GM13976 (cell line): ENCODE measurements at regions not wholly inside any gene's neighbourhood (a gene's known extent, or its start where the extent isn't known, plus 50 kb on each side); places are given as distances from the start of the nearest gene placed in this dataset.

Experiments
- DNase-seq: peaks from one replicate; pipeline ENCODE4 v3.0.0; 2012; ENCODE audit warnings: low spot score
- CTCF ChIP-seq: IDR thresholded peaks from 2 replicates; pipeline ENCODE4 v1.5.1; 2012; ENCODE audit warnings: borderline replicate concordance, mild to moderate bottlenecking; ENCODE audit not compliant: insufficient read depth; ENCODE audit errors: extremely low read depth, missing control alignments, control extremely low read depth
- in situ Hi-C: fragments of 300-500 bp; cut with MboI; formaldehyde crosslinking; loops from one replicate; pipeline ENCODE4 v1.12.0; 2022; ENCODE audit warnings: low sequenced_read_pairs, mixed read lengths, inconsistent platforms; ENCODE audit not compliant: unreplicated experiment

DNA sequence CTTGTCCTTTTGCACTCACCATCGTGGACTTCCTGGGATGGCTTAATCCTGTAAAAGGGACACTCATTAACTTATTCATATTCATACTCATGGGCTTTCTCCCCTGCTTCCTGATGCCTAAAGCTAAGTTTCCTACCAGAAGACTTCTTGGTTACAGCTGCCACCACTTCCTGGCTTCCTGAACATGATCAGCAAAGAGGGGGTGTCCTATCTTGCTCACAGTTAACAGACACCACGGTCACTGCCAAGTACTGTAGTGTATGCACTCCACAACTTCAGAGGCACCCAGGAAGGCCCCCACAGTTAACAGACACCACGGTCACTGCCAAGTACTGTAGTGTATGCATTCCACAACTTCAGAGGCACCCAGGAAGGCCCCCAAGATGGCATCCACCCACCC, 177.8 kb downstream of the SIPA1L2 start:
- DNase-seq: no peak
- in situ Hi-C loops: no loop called here
- no peak for TF ChIP-seq CTCF

- in situ Hi-C loops: no loop called here
- DNase-seq: no peak
- no peak for TF ChIP-seq CTCF
These were observed 178.4 kb downstream of the SIPA1L2 start for GRCh38 chr1:232451506-232451905.

- no peak for DNase-seq
- in situ Hi-C loops: no loop called here
- TF ChIP-seq CTCF: no peak
These were observed 179.3 kb downstream of the SIPA1L2 start for GRCh38 chr1:232450615-232451014.

GRCh38 chr1:232447125-232447524, 182.8 kb downstream of the SIPA1L2 start:
- in situ Hi-C loops: no loop called here
- no peak for TF ChIP-seq CTCF

GRCh38 chr1:232445361-232446106, 184.4 kb downstream of the SIPA1L2 start:
- DNase-seq: no peak
- in situ Hi-C loops: no loop called here
- no peak for TF ChIP-seq CTCF

More at GRCh38 chr1:232447125-232447524, 182.8 kb downstream of the SIPA1L2 start:
- DNase-seq: no peak

DNA sequence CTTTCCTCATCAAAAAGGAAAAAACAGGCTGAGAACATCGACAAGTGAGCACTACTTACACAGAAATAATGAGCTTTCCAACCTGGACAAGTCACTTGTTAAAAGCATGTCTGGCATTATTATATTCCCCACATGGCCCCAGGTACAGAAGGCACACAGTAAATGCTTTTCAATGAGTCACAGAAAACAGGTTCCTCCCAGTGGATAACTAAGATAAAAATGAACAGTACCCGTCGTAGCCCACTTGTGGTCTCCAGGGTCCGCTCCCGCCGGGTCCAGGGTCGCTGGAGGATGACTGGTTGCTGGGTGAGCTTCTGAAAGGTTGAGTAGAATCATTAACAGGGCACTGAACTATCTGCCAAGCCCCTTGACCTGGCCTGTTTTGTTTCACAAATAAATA, 186.6 kb downstream of the SIPA1L2 start:
- DNase-seq: no peak
- in situ Hi-C loops: no loop called here

More for the DNA sequence above, 186.6 kb downstream of the SIPA1L2 start:
- TF ChIP-seq CTCF: no peak
